DOHH2 (cell line): ENCODE measurements at regions not wholly inside any gene's neighbourhood (a gene's known extent, or its start where the extent isn't known, plus 50 kb on each side); places are given as distances from the start of the nearest gene placed in this dataset.

ENCODE experiments used
- H3F3A ChIP-seq: fragments of 200-600 bp; sonication (generic), shearing (Covaris generic); 2 replicates; pipeline ENCODE4 v1.6.0; 2016; ENCODE audit warnings: antibody characterized with exemption, mild to moderate bottlenecking; ENCODE audit not compliant: control insufficient read depth, insufficient read depth
- H3K27ac ChIP-seq: fragments of 200-600 bp; sonication (generic); 2 replicates; pipeline ENCODE4 v1.5.1; 2014; ENCODE audit warnings: low read depth, mild to moderate bottlenecking, low read length, moderate library complexity
- H3K27me3 ChIP-seq: fragments of 200-600 bp; sonication (generic); 2 replicates; pipeline ENCODE4 v1.6.1; 2014; ENCODE audit warnings: mild to moderate bottlenecking, low read length, mixed read lengths; ENCODE audit not compliant: control insufficient read depth
- H3K36me3 ChIP-seq: fragments of 200-600 bp; sonication (generic); 2 replicates; pipeline ENCODE4 v1.6.1; 2014; ENCODE audit warnings: mild to moderate bottlenecking, low read length, moderate library complexity, mixed read lengths; ENCODE audit not compliant: control insufficient read depth
- H3K4me1 ChIP-seq: fragments of 200-600 bp; sonication (generic); 2 replicates; pipeline ENCODE4 v1.6.1; 2014; ENCODE audit warnings: mild to moderate bottlenecking, low read length, mixed read lengths; ENCODE audit not compliant: control insufficient read depth
- H3K4me2 ChIP-seq: fragments of 200-600 bp; sonication (generic); 2 replicates; pipeline ENCODE4 v1.6.0; 2014; ENCODE audit warnings: mild to moderate bottlenecking, low read length, moderate library complexity
- H3K4me3 ChIP-seq: fragments of 200-600 bp; sonication (generic); 2 replicates; pipeline ENCODE4 v1.5.1; 2014; ENCODE audit warnings: mild to moderate bottlenecking, low read length, mixed read lengths
- H3K79me2 ChIP-seq: fragments of 200-600 bp; sonication (generic); 2 replicates; pipeline ENCODE4 v1.6.1; 2014; ENCODE audit warnings: mild to moderate bottlenecking, low read length, mixed read lengths; ENCODE audit not compliant: control insufficient read depth
- H3K9me2 ChIP-seq: fragments of 200-600 bp; sonication (generic); replicated peaks from 2 replicates; pipeline ENCODE4 v1.6.1; 2014; ENCODE audit warnings: mild to moderate bottlenecking, low read length, mixed read lengths; ENCODE audit not compliant: control insufficient read depth
- H3K9me3 ChIP-seq: fragments of 200-600 bp; sonication (generic); 2 replicates; pipeline ENCODE4 v1.6.1; 2014; ENCODE audit warnings: antibody characterized with exemption, low read length, mixed read lengths; ENCODE audit not compliant: control insufficient read depth, insufficient read depth
- H4K20me1 ChIP-seq: fragments of 200-600 bp; sonication (generic); 2 replicates; pipeline ENCODE4 v1.6.0; 2014; ENCODE audit warnings: low read depth, mild to moderate bottlenecking, antibody characterized with exemption, low read length, moderate library complexity; ENCODE audit not compliant: control insufficient read depth, insufficient read depth
- EZH2phosphoT487 ChIP-seq: fragments of 200-600 bp; sonication (generic); IDR thresholded peaks from 2 replicates; pipeline ENCODE4 v1.6.1; 2017; ENCODE audit warnings: borderline replicate concordance, mild to moderate bottlenecking, antibody characterized with exemption, low read length, moderate library complexity, mixed read lengths
- TF ChIP-seq, protein P1 (sequence below): fragments of 200-600 bp; sonication (generic); IDR thresholded peaks from one replicate; pipeline ENCODE4 v1.5.1; 2014; ENCODE audit warnings: antibody characterized with exemption, mild to moderate bottlenecking, low read depth, low read length; ENCODE audit not compliant: poor library complexity, severe bottlenecking

DNA sequence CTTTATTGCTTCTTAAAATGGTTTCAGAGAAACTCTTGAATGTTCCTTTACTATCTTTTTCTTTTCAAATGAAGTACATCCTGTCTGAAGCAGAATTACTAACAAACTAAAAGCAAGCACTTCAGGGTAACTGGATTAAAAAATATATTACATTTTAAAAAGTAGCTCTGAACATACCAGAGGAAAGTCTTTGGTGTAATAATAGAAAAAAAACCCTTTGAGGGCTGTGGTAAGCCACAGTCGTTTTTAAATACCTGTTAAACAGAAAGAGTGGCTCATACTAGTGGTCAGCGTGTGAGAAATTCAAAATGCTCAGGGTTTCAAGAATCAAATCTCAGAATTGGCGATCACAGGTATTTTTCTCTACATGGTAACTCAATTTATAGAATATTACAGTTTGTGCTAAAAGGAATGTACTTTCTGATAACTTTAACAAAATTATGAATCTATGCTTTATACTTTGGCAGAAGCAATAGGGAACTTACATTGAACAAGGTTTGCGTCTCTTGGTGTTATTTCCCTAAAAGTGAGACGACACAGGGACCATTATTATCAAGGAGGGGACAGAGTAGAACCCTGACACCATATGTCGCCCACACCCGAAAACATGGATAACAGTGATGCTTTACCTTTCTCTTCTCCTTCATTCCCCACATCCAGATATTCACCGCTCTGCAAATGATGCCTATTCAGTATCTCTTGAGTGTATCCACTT, 97.0 kb upstream of the DPH5 start:
- Histone ChIP-seq H3K27ac (no peak overlapping the region), H3F3A (peaks cover under 1% of the 10 kb centered on the region), H3K36me3 (no peaks in the 10 kb centered on the region), H3K4me1 (peaks cover 30% of the 10 kb centered on the region), H3K79me2 (no peaks in the 10 kb centered on the region), H3K27me3 (no peaks in the 10 kb centered on the region), H3K4me3 (no peak overlapping the region), H3K9me3 (no peaks in the 10 kb centered on the region), H3K4me2 (peak overlapping the region; percentile 26), H4K20me1 (no peaks in the 10 kb centered on the region), H3K9me2 (no peaks in the 10 kb centered on the region)
- TF ChIP-seq, protein P1, sequence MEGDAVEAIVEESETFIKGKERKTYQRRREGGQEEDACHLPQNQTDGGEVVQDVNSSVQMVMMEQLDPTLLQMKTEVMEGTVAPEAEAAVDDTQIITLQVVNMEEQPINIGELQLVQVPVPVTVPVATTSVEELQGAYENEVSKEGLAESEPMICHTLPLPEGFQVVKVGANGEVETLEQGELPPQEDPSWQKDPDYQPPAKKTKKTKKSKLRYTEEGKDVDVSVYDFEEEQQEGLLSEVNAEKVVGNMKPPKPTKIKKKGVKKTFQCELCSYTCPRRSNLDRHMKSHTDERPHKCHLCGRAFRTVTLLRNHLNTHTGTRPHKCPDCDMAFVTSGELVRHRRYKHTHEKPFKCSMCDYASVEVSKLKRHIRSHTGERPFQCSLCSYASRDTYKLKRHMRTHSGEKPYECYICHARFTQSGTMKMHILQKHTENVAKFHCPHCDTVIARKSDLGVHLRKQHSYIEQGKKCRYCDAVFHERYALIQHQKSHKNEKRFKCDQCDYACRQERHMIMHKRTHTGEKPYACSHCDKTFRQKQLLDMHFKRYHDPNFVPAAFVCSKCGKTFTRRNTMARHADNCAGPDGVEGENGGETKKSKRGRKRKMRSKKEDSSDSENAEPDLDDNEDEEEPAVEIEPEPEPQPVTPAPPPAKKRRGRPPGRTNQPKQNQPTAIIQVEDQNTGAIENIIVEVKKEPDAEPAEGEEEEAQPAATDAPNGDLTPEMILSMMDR, result no peak
- no peak for TF ChIP-seq EZH2phosphoT487

DNA sequence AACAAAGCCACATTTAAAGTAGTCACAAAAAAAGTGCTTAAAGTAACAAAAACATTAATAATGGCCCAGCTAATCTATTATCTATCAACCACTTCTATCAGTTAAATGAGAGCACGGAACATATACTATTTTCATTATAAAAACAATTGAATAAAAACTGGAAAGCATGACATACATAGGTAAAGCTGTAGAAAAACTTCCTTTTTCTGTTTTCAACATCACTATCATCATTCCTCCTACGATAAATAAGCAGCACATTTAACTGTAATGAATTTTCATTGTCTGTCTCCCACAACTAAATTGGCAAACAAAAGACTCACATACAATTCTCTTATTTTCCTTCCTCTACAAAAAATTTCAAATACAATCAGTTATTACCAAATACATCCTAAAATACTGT, 96.4 kb upstream of the DPH5 start:
- H3K27me3 ChIP-seq, result no peaks in the 10 kb centered on the region
- no peaks in the 10 kb centered on the region for H3K36me3 ChIP-seq
- H3F3A ChIP-seq, result no peaks in the 10 kb centered on the region
- H4K20me1 ChIP-seq, result no peaks in the 10 kb centered on the region
- no peak overlapping the region for H3K4me3 ChIP-seq
- H3K4me1 ChIP-seq, result peaks cover 25% of the 10 kb centered on the region
- no peak overlapping the region for H3K27ac ChIP-seq
- H3K4me2 ChIP-seq, result peak overlapping the region; percentile 26
- no peaks in the 10 kb centered on the region for H3K9me3 ChIP-seq
- no peaks in the 10 kb centered on the region for H3K9me2 ChIP-seq
- no peaks in the 10 kb centered on the region for H3K79me2 ChIP-seq
- TF ChIP-seq EZH2phosphoT487, result no peak
- TF ChIP-seq, protein P1, result no peak

DNA sequence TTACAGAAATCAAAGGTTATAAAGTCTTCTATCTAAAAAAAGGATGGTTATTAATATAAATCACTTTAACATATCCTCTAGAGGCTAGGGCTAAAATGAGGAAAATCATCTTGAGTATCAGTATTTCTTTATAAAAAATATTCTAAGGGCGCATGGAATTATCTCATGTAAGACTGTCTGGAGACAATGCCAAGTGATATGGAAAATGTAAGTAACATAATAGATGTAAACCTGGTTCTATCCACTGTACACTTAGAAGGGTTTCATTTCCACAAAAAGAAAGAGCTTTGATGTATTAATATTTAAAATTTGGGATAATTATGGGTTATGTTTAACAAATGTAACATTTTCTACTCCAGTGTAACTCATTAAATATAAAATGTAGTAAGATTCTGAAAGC, 95.9 kb upstream of the DPH5 start:
- no peaks in the 10 kb centered on the region for H3F3A ChIP-seq
- H3K27me3 ChIP-seq, result no peaks in the 10 kb centered on the region
- H3K4me1 ChIP-seq, result peaks cover 25% of the 10 kb centered on the region
- TF ChIP-seq, protein P1, result no peak
- no peak for TF ChIP-seq EZH2phosphoT487
- H3K36me3 ChIP-seq, result no peaks in the 10 kb centered on the region
- H3K4me3 ChIP-seq, result no peak overlapping the region
- H3K4me2 ChIP-seq, result peak overlapping the region; percentile 26
- no peaks in the 10 kb centered on the region for H3K9me2 ChIP-seq
- H3K79me2 ChIP-seq, result no peaks in the 10 kb centered on the region
- no peaks in the 10 kb centered on the region for H3K9me3 ChIP-seq
- no peaks in the 10 kb centered on the region for H4K20me1 ChIP-seq
- H3K27ac ChIP-seq, result no peak overlapping the region
